Right renal pelvis (tissue), 4 donors: ENCODE measurements at regions not wholly inside any gene's neighbourhood (a gene's known extent, or its start where the extent isn't known, plus 50 kb on each side); places are given as distances from the start of the nearest gene placed in this dataset.
"Not testable (repeated sequence)": the region's sequence is repeated elsewhere in the genome, so short reads cannot be mapped to it uniquely, and the experiment has no call there.

Source experiments
- DNase-seq, 4 donors: peaks; one replicate each; pipeline ENCODE4 v3.0.0-alpha.2; 2013; ENCODE audit warnings: low read depth in 4 of 4, low spot score in 3 of 4, missing footprints in 1 of 4

- DNase-seq = no peak
Measured at GRCh38 chr4:128690011-128690410, 119.5 kb upstream of the JADE1 start.

GRCh38 chr4:128688846-128689437, 120.6 kb upstream of the JADE1 start:
- DNase-seq = no peak

GRCh38 chr4:128688033-128688721, 121.3 kb upstream of the JADE1 start:
- DNase-seq = no peak

GRCh38 chr4:128686810-128687209, 122.7 kb upstream of the JADE1 start:
- no peak for DNase-seq

- no peak for DNase-seq
Measured at GRCh38 chr4:128686032-128686465, 123.5 kb upstream of the JADE1 start.

GRCh38 chr4:128684016-128684415, 125.5 kb upstream of the JADE1 start:
- no peak for DNase-seq

GRCh38 chr4:128682942-128683666, 126.4 kb upstream of the JADE1 start:
- no peak for DNase-seq

GRCh38 chr4:128676095-128676494, 133.4 kb upstream of the JADE1 start:
- DNase-seq = no peak

- DNase-seq = no peak
Measured at GRCh38 chr4:128675083-128675482, 134.4 kb upstream of the JADE1 start.

GRCh38 chr4:128673159-128673558, 136.3 kb upstream of the JADE1 start:
- DNase-seq = not testable (repeated sequence)

- DNase-seq = not testable (repeated sequence)
Measured at GRCh38 chr4:128672596-128672995, 136.9 kb upstream of the JADE1 start.

GRCh38 chr4:128670513-128670912, 139.0 kb upstream of the JADE1 start:
- no peak for DNase-seq

- DNase-seq = no peak
Measured at GRCh38 chr4:128668566-128668965, 140.9 kb upstream of the JADE1 start.

GRCh38 chr4:128665514-128665913, 144.0 kb upstream of the JADE1 start:
- no peak for DNase-seq

- DNase-seq = no peak
Measured at GRCh38 chr4:128663325-128663724, 146.2 kb upstream of the JADE1 start.

- DNase-seq = no peak
Measured at GRCh38 chr4:128661479-128661878, 148.0 kb upstream of the JADE1 start.

- no peak for DNase-seq
Measured at GRCh38 chr4:128660361-128661215, 148.9 kb upstream of the JADE1 start.

- DNase-seq = no peak
Measured at GRCh38 chr4:128658214-128658631, 151.3 kb upstream of the JADE1 start.

- DNase-seq = no peak
Measured at GRCh38 chr4:128657638-128658037, 151.9 kb upstream of the JADE1 start.

GRCh38 chr4:128654465-128654864, 155.0 kb upstream of the JADE1 start:
- DNase-seq = no peak
